ENCODE measurements at regions not wholly inside any gene's neighbourhood (a gene's known extent, or its start where the extent isn't known, plus 50 kb on each side); places are given as distances from the start of the nearest gene placed in this dataset.

DNA sequence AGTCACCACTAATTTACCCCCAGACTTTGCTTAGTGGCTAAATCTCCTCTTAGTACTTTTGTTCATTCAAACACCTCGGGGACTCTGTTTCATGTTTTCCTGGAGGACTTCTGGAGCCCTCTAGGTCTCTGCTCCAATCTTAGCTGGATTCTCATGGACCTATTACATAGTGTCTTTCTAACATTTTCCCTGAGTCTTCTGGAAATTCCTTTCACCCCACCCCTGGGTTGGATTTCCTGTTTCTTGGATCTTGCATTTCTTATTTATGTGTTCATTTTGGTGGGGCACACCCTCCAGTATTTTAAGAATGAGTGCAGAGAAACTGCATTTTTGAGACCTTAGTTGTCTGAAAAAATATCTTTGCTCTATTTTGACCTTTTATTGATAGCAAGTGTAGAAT lies 220.1 kb downstream of the BLID start:
- TF ChIP-seq, protein P1, sequence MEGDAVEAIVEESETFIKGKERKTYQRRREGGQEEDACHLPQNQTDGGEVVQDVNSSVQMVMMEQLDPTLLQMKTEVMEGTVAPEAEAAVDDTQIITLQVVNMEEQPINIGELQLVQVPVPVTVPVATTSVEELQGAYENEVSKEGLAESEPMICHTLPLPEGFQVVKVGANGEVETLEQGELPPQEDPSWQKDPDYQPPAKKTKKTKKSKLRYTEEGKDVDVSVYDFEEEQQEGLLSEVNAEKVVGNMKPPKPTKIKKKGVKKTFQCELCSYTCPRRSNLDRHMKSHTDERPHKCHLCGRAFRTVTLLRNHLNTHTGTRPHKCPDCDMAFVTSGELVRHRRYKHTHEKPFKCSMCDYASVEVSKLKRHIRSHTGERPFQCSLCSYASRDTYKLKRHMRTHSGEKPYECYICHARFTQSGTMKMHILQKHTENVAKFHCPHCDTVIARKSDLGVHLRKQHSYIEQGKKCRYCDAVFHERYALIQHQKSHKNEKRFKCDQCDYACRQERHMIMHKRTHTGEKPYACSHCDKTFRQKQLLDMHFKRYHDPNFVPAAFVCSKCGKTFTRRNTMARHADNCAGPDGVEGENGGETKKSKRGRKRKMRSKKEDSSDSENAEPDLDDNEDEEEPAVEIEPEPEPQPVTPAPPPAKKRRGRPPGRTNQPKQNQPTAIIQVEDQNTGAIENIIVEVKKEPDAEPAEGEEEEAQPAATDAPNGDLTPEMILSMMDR (IDR thresholded peaks at IDR 0.05; ENCODE audit: insufficient read depth, missing control alignments): no peak
- DNase-seq (ENCODE audit: insufficient read length, low spot score) (no peak), FAIRE-seq (no peak)

DNA sequence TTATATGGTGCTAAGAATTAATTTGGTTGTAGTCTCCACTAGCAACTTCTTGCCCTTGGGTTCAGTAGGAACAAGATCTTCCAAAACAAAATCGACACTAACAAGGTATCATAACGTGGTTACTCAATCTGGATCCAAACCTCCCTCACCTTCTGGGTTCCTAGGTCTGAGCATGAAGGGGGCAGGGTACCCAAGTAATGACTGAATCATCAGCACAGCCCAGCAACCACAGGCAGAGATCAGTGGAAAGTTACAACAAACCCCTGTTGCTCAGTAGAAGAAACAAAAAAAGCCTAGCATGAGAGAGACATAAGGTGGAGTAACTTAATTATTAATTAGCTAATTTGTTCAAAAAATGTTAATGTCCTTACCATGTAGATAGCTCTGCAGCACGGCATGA lies 221.4 kb downstream of the BLID start:
- TF ChIP-seq, protein P1 (IDR thresholded peaks at IDR 0.05; ENCODE audit: insufficient read depth, missing control alignments): no peak
- DNase-seq (ENCODE audit: insufficient read length, low spot score): no peak
- no peak for FAIRE-seq

DNA sequence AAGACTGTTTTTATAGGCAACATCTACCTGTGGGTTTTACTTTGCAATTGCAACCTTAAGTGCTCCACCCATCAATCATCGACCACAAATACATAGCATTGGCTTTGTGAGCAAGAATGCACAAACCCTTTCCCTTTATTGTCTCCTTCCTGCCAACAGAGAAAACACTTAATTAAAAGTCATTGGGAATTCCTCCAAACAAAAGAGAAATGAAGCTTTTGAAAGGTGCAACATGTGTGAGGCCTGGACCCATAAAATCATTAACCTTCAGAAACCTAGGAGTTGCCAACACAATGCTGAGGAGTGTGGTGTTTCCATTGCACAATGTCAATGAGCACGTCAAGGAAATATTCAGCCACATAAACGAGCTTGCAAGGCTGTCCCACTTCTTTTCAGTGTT lies 223.2 kb downstream of the BLID start:
- no peak for FAIRE-seq
- no peak for DNase-seq (ENCODE audit: insufficient read length, low spot score)
- TF ChIP-seq, protein P1 (IDR thresholded peaks at IDR 0.05; ENCODE audit: insufficient read depth, missing control alignments): no peak

DNA sequence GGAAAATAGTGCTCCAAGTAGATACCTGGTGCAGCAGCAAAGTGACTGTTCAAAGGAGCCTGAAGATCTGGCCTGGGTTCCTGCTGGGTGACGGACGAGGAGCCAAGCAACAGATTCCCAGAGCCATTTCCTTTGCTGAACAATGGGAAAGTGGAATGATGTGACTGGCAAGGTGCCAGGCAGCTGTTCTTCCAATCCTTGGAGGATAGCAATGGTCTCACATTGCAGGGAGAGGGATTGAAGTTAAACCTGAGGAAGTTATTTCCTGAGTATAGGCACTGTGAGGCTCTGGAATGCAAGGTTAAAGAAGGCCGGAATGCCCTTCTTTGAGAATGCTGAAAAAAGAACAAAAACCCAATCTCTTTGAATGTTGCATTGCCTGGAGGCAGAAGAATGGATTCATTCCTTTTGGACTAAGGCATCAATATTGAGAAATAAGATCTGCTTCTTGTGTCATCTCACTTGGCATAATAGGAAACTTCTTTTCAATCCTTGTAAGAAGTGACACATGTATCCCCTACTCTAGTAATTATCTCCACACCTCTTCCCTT lies 223.8 kb downstream of the BLID start:
- DNase-seq (ENCODE audit: insufficient read length, low spot score): no peak
- TF ChIP-seq, protein P1 (IDR thresholded peaks at IDR 0.05; ENCODE audit: insufficient read depth, missing control alignments): no peak
- FAIRE-seq: no peak

DNA sequence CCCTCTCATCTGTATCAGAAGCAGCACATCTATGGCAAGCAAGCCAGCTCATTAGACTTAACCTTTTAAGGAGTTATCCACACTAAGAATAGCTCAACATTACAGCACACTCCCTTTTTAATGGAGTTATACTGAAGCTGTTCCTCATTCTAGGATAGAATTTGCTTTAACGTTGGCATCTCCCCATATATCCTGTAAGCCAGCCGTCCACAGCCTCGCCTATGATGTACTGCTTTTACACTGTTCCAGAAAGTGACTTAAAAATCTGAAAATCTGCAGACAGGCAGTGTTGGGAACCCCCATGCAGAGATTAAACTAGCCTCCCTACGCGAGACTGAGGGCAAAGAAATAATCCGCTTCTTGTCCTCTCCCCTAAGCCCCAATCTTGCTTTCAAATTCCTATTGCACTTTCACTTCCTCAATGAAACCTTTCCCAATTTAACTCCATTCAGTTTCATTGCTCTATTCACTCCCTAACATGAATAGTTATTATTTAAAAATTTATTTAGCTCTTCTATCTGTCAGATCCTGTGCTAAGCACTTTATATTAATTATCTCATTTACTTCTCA lies 225.0 kb downstream of the BLID start:
- no peak for DNase-seq (ENCODE audit: insufficient read length, low spot score)
- TF ChIP-seq, protein P1 (IDR thresholded peaks at IDR 0.05; ENCODE audit: insufficient read depth, missing control alignments): no peak
- FAIRE-seq: no peak

DNA sequence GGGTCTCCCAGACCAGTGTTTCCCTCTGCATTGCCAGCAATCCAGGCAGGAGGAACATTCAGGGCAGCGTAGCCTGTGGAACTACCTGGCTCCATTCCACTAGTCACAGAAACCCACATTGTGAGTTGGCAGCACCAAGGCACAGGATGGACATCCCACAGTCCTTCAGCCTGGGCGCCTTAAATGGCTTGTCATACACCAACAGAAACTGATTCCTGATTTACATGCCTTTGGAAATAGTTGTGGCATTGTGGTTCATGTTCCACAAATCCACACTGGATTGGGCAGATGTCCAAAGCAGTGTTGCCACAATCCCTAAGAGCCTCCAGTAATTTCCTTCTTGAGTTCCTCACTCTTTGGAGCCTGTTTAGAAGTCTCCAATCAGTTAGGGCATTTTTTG lies 225.6 kb downstream of the BLID start:
- FAIRE-seq (no peak), DNase-seq (ENCODE audit: insufficient read length, low spot score) (no peak)
- TF ChIP-seq, protein P1 (IDR thresholded peaks at IDR 0.05; ENCODE audit: insufficient read depth, missing control alignments): no peak

DNA sequence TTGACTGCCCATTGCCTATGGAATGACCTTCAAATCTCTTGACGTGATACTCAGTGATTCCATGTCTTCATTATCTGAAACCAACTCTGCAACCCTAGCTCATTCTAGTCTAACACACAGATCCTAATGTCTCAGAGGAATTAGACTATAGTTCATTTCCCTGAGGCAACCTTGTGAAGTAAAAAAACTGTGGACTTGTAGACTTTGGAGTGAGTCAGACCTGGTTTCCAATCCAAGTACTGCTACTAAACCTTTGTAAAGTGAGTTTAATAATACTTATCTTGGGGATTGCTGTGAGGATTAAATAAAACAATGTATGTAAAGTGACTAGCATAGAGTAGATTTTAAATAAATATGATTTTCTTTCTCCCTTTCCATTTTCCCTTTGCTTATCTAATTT lies 226.1 kb downstream of the BLID start:
- DNase-seq (ENCODE audit: insufficient read length, low spot score) (no peak), FAIRE-seq (no peak)
- TF ChIP-seq, protein P1 (IDR thresholded peaks at IDR 0.05; ENCODE audit: insufficient read depth, missing control alignments): no peak

Measured in D721Med (cell line).